ENCODE measurements at regions not wholly inside any gene's neighbourhood (a gene's known extent, or its start where the extent isn't known, plus 50 kb on each side); places are given as distances from the start of the nearest gene placed in this dataset.

DNA sequence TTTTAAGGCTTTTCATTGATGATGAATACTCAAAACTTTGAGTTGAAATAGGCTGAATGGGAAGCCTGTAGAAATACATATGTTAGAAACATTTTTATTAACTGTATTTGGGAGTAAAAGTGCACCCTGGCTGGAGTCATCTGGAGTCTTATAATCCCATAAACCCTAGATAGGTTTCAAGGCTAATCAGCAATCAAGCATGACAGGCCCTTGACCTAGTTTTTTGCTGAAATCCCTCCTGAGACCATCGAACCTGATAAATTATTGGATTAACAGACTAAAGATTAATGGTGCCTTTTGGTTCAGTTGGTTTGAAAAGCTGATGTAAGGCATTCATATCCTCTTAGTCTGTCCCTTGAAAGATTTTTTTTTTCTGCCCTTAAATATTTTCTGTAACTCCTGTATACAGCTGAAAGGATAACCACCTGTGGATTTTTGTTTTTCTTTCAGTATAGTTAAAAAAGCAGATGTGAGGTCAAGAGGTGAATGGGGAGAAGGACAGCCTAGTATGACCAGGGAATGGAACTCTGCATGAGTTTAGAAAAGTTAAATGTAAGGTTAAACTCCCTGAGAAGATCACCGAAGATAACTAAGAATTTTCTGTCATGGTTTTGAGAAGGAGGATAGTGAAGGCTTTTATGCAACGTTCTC, 69.4 kb upstream of the STXBP5L start:
- Histone ChIP-seq H3K4me1 (ENCODE audit: insufficient read depth) (peaks cover 13% of the 10 kb centered on the region), H3K79me2 (replicated peaks; ENCODE audit: insufficient read depth) (no peaks in the 10 kb centered on the region), H3K4me3 (no peak overlapping the region), H3K4me2 (no peak overlapping the region), H3K9me2 (ENCODE audit: insufficient read depth) (no peaks in the 10 kb centered on the region; the same call in 1 of the 2 replicates), H4K20me1 (replicated peaks; ENCODE audit: insufficient read depth) (no peaks in the 10 kb centered on the region), H3K27me3 (ENCODE audit: insufficient read depth) (no peaks in the 10 kb centered on the region), H3K27ac (ENCODE audit: low read depth) (no peak overlapping the region), H3K36me3 (ENCODE audit: insufficient read depth) (no peaks in the 10 kb centered on the region), H2AFZ (no peak overlapping the region), H3F3A (replicated peaks; ENCODE audit: low read depth) (no peaks in the 10 kb centered on the region)
- Mint-ChIP-seq H3K4me1 (peaks cover 16% of the 10 kb centered on the region), H3K36me3 (ENCODE audit: low read depth) (no peaks in the 10 kb centered on the region), H3K9me3 (no peaks in the 10 kb centered on the region), H3K27me3 (ENCODE audit: insufficient read depth, low read depth, poor library complexity) (no peaks in the 10 kb centered on the region), H3K4me3 (no peak overlapping the region), H3K27ac (peak overlapping the region; percentile 53; the same call in 1 of the 2 replicates)
- no peak; the same call in 2 of the 3 replicates for ATAC-seq
- TF ChIP-seq ETS1 (IDR thresholded peaks at IDR 0.05) (no peak), STAT1 (IDR thresholded peaks at IDR 0.05; ENCODE audit: unreplicated experiment) (no peak), EZH2phosphoT487 (IDR thresholded peaks at IDR 0.05; ENCODE audit: unreplicated experiment) (no peak), ZNF462 (CRISPR knock-in tag; IDR thresholded peaks at IDR 0.05) (no peak), EZH2 (IDR thresholded peaks at IDR 0.05; ENCODE audit: low read depth, unreplicated experiment) (no peak), POLR2AphosphoS5 (IDR thresholded peaks at IDR 0.05; ENCODE audit: low read depth) (no peak), ZNF331 (CRISPR knock-in tag; IDR thresholded peaks at IDR 0.05; ENCODE audit: low read depth) (no peak), CTCF (conservative IDR thresholded peaks at IDR 0.05; ENCODE audit: low read depth in 2 of 2) (no peak), NANOG (IDR thresholded peaks at IDR 0.05; ENCODE audit: borderline replicate concordance) (no peak), JUNB (IDR thresholded peaks at IDR 0.05; ENCODE audit: unreplicated experiment) (no peak), CREB1 (CRISPR knock-in tag; IDR thresholded peaks at IDR 0.05; ENCODE audit: low read depth) (no peak)
- TF ChIP-seq, protein P1, sequence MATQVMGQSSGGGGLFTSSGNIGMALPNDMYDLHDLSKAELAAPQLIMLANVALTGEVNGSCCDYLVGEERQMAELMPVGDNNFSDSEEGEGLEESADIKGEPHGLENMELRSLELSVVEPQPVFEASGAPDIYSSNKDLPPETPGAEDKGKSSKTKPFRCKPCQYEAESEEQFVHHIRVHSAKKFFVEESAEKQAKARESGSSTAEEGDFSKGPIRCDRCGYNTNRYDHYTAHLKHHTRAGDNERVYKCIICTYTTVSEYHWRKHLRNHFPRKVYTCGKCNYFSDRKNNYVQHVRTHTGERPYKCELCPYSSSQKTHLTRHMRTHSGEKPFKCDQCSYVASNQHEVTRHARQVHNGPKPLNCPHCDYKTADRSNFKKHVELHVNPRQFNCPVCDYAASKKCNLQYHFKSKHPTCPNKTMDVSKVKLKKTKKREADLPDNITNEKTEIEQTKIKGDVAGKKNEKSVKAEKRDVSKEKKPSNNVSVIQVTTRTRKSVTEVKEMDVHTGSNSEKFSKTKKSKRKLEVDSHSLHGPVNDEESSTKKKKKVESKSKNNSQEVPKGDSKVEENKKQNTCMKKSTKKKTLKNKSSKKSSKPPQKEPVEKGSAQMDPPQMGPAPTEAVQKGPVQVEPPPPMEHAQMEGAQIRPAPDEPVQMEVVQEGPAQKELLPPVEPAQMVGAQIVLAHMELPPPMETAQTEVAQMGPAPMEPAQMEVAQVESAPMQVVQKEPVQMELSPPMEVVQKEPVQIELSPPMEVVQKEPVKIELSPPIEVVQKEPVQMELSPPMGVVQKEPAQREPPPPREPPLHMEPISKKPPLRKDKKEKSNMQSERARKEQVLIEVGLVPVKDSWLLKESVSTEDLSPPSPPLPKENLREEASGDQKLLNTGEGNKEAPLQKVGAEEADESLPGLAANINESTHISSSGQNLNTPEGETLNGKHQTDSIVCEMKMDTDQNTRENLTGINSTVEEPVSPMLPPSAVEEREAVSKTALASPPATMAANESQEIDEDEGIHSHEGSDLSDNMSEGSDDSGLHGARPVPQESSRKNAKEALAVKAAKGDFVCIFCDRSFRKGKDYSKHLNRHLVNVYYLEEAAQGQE (IDR thresholded peaks at IDR 0.05; ENCODE audit: unreplicated experiment), result no peak
- no peak for DNase-seq (ENCODE audit: low spot score)

All from GM23338 (cell line).